IMR-90 (cell line): ENCODE measurements at regions not wholly inside any gene's neighbourhood (a gene's known extent, or its start where the extent isn't known, plus 50 kb on each side); places are given as distances from the start of the nearest gene placed in this dataset.

Experiments
- ATAC-seq: fragments of 200-7000 bp; cut with Tn5 transposase; 2 replicates; pipeline ENCODE4 v1.9.1; 2020; ENCODE audit warnings: low read depth, mild to moderate bottlenecking, moderate library complexity
- BruUV-seq: library from RNA; stranded (reverse); fragments of 400-500 nt; replicated peaks from 2 replicates; lab custom pipeline; 2021; lab: Mats Ljungman, UMichigan
- CTCF ChIA-PET: fragments of 300-600 bp; formaldehyde crosslinking; extraction: SDS; loops from one replicate; lab custom pipeline; 2021; ENCODE audit warnings: antibody characterized with exemption; lab: Yijun Ruan, JAX
- POLR2A ChIA-PET: fragments of 300-600 bp; sonication (Branson Sonifier 250); formaldehyde crosslinking; loops from one replicate; lab custom pipeline; 2022; ENCODE audit warnings: antibody characterized with exemption; ENCODE audit not compliant: unreplicated experiment; lab: Charles Lee
- DNase-seq: peaks from one replicate; pipeline ENCODE4 v3.0.0; 2013
- H2AFZ ChIP-seq: replicated peaks from 2 replicates; pipeline ENCODE3; 2013; ENCODE audit warnings: low read length, mild to moderate bottlenecking; ENCODE audit not compliant: poor library complexity
- H2AK5ac ChIP-seq: 2 replicates; pipeline ENCODE4 v1.6.1; 2013; ENCODE audit warnings: low read depth, low read length, inconsistent platforms
- H2AK9ac ChIP-seq: replicated peaks from 2 replicates; pipeline ENCODE3; 2013; ENCODE audit warnings: mild to moderate bottlenecking, low read depth, low read length, moderate library complexity; ENCODE audit not compliant: poor library complexity
- H2BK120ac ChIP-seq: 2 replicates; pipeline ENCODE4 v1.6.1; 2013; ENCODE audit warnings: low read depth, low read length, inconsistent platforms
- H2BK15ac ChIP-seq: 3 replicates; pipeline ENCODE4 v1.6.1; 2013; ENCODE audit warnings: low read depth, low read length, inconsistent platforms
- H2BK20ac ChIP-seq: 2 replicates; pipeline ENCODE4 v1.6.1; 2013; ENCODE audit warnings: low read depth, mild to moderate bottlenecking, inconsistent platforms, low read length, moderate library complexity
- H2BK5ac ChIP-seq: 2 replicates; pipeline ENCODE4 v1.6.1; 2013; ENCODE audit warnings: mild to moderate bottlenecking, low read depth, low read length, inconsistent platforms; ENCODE audit not compliant: poor library complexity, severe bottlenecking
- H3K14ac ChIP-seq: replicated peaks from 2 replicates; pipeline ENCODE4 v1.6.1; 2013; ENCODE audit warnings: low read depth, low read length, inconsistent platforms
- H3K18ac ChIP-seq: 2 replicates; pipeline ENCODE4 v1.6.1; 2013; ENCODE audit warnings: low read depth, low read length, control low read depth
- H3K23ac ChIP-seq: 2 replicates; pipeline ENCODE4 v1.6.1; 2013; ENCODE audit warnings: low read depth, low read length, inconsistent platforms
- H3K27ac ChIP-seq: 2 replicates; pipeline ENCODE4 v1.5.1; 2013; ENCODE audit warnings: mild to moderate bottlenecking, control low read depth, low read length; ENCODE audit not compliant: insufficient read depth
- H3K27me3 ChIP-seq: 2 replicates; pipeline ENCODE4 v1.6.1; 2013; ENCODE audit warnings: low read length; ENCODE audit not compliant: control insufficient read depth, insufficient read depth
- H3K36me3 ChIP-seq: 2 replicates; pipeline ENCODE4 v1.6.1; 2013; ENCODE audit warnings: low read length, mixed read lengths; ENCODE audit not compliant: control insufficient read depth, insufficient read depth
- H3K4ac ChIP-seq: 2 replicates; pipeline ENCODE4 v1.6.1; 2013; ENCODE audit warnings: low read depth, low read length, inconsistent platforms
- H3K4me1 ChIP-seq: 2 replicates; pipeline ENCODE4 v1.6.1; 2013; ENCODE audit warnings: low read length, mixed read lengths; ENCODE audit not compliant: control insufficient read depth, insufficient read depth
- H3K4me2 ChIP-seq: 2 replicates; pipeline ENCODE4 v1.6.1; 2013; ENCODE audit warnings: low read depth, mild to moderate bottlenecking, control low read depth, low read length, moderate library complexity
- H3K4me3 ChIP-seq: 2 replicates; pipeline ENCODE4 v1.5.1; 2013; ENCODE audit warnings: low read depth, mild to moderate bottlenecking, control low read depth, low read length, moderate library complexity; ENCODE audit not compliant: insufficient read depth
- H3K56ac ChIP-seq: 2 replicates; pipeline ENCODE4 v1.6.1; 2013; ENCODE audit warnings: low read length, inconsistent platforms; ENCODE audit not compliant: insufficient read depth; ENCODE audit errors: extremely low read depth
- H3K79me1 ChIP-seq, 2 experiments: 2 replicates each; pipeline ENCODE4 v1.6.1; 2013; ENCODE audit warnings: low read length in 2 of 2, inconsistent platforms in 1 of 2, low read depth in 1 of 2
- H3K9ac ChIP-seq: 2 replicates; pipeline ENCODE4 v1.6.1; 2013; ENCODE audit warnings: low read depth, low read length, control low read depth
- H3K9me1 ChIP-seq: 2 replicates; pipeline ENCODE4 v1.6.1; 2013; ENCODE audit warnings: low read length, inconsistent platforms; ENCODE audit not compliant: insufficient read depth
- H3K9me3 ChIP-seq: 2 replicates; pipeline ENCODE4 v1.6.1; 2013; ENCODE audit warnings: low read length; ENCODE audit not compliant: control insufficient read depth, insufficient read depth
- H4K20me1 ChIP-seq: 2 replicates; pipeline ENCODE4 v1.6.1; 2013; ENCODE audit warnings: low read length, inconsistent platforms; ENCODE audit not compliant: insufficient read depth
- H4K5ac ChIP-seq: 2 replicates; pipeline ENCODE4 v1.6.1; 2013; ENCODE audit warnings: mild to moderate bottlenecking, low read depth, low read length, control low read depth
- H4K8ac ChIP-seq, 2 experiments: 2 replicates each; pipeline ENCODE4 v1.6.1; 2013; ENCODE audit warnings: low read depth in 2 of 2, low read length in 2 of 2, control low read depth in 1 of 2, inconsistent platforms in 1 of 2
- H4K91ac ChIP-seq: 2 replicates; pipeline ENCODE4 v1.6.1; 2013; ENCODE audit warnings: low read depth, low read length, inconsistent platforms; ENCODE audit not compliant: insufficient read depth
- BHLHE40 ChIP-seq: fragments of 150-350 bp; IDR thresholded peaks from 2 replicates; pipeline ENCODE4 v1.6.1; 2016; ENCODE audit warnings: mild to moderate bottlenecking, low read depth, low read length
- CEBPB ChIP-seq: IDR thresholded peaks from 2 replicates; pipeline ENCODE4 v1.6.1; 2012; ENCODE audit warnings: low read depth, low read length, improper control_type of control experiment
- CHD1 ChIP-seq: IDR thresholded peaks from 2 replicates; pipeline ENCODE4 v1.6.1; 2012; ENCODE audit warnings: low read depth, low read length, improper control_type of control experiment
- FOS ChIP-seq: fragments of 150-350 bp; IDR thresholded peaks from 2 replicates; pipeline ENCODE4 v1.6.1; 2016; ENCODE audit warnings: low read depth, low read length
- MAFK ChIP-seq: IDR thresholded peaks from 2 replicates; pipeline ENCODE4 v1.6.1; 2012; ENCODE audit warnings: low read depth, low read length, improper control_type of control experiment
- MAZ ChIP-seq: IDR thresholded peaks from 2 replicates; pipeline ENCODE4 v1.6.1; 2012; ENCODE audit warnings: low read depth, mild to moderate bottlenecking, low read length, improper control_type of control experiment, moderate library complexity, borderline replicate concordance
- MXI1 ChIP-seq: IDR thresholded peaks from 2 replicates; pipeline ENCODE4 v1.6.1; 2012; ENCODE audit warnings: low read depth, mild to moderate bottlenecking, low read length, moderate library complexity, borderline replicate concordance
- NFE2L2 ChIP-seq: fragments of 150-350 bp; IDR thresholded peaks from 2 replicates; pipeline ENCODE4 v1.6.1; 2016; ENCODE audit warnings: low read depth, mild to moderate bottlenecking, low read length
- POLR2A ChIP-seq: IDR thresholded peaks from 2 replicates; pipeline ENCODE4 v1.6.1; 2012; ENCODE audit warnings: mild to moderate bottlenecking, low read depth, low read length
- RAD21 ChIP-seq: IDR thresholded peaks from 2 replicates; pipeline ENCODE4 v1.6.1; 2012; ENCODE audit warnings: low read length, improper control_type of control experiment
- RCOR1 ChIP-seq: IDR thresholded peaks from 2 replicates; pipeline ENCODE4 v1.6.1; 2012; ENCODE audit warnings: mild to moderate bottlenecking, low read length, improper control_type of control experiment; ENCODE audit not compliant: insufficient replicate concordance
- RFX5 ChIP-seq: IDR thresholded peaks from 2 replicates; pipeline ENCODE4 v1.8.0; 2012; ENCODE audit warnings: low read depth, mild to moderate bottlenecking, low read length, moderate library complexity
- WGBS, 2 experiments: methylation state at CpG; one replicate each; pipeline versions ENCODE4 v1.1.5 to v1.1.7; 2013; ENCODE audit warnings: missing lambda C conversion rate in 2 of 2; ENCODE audit not compliant: insufficient read length in 1 of 2; ENCODE audit errors: extremely low coverage in 2 of 2; 5-methylcytosine and 5-hydroxymethylcytosine counted together
- dilution Hi-C: fragments of 300-500 bp; cut with HindIII; formaldehyde crosslinking; loops from one replicate; pipeline ENCODE4 v1.14.3; 2018; ENCODE audit warnings: low sequenced_read_pairs; ENCODE audit not compliant: unreplicated experiment
- in situ Hi-C: fragments of 300-500 bp; cut with MboI; formaldehyde crosslinking; loops from 3 replicates; pipeline ENCODE4 v1.14.3; 2019; ENCODE audit warnings: low sequenced_read_pairs, inconsistent platforms, mixed read lengths
- intact Hi-C: fragments of 100-400 bp; cut with micrococcal nuclease; formaldehyde crosslinking; loops from 2 replicates; pipeline ENCODE4 v1.10.0; 2022
- TF ChIP-seq, protein P1 (sequence below): fragments of 150-350 bp; IDR thresholded peaks from 2 replicates; pipeline ENCODE4 v1.6.1; 2017; ENCODE audit warnings: mild to moderate bottlenecking, antibody characterized with exemption, low read length, low read depth
- TF ChIP-seq, protein P2 (sequence below): fragments of 150-350 bp; IDR thresholded peaks from 2 replicates; pipeline ENCODE4 v1.6.1; 2016; ENCODE audit warnings: low read depth, mild to moderate bottlenecking, low read length, moderate library complexity, borderline replicate concordance
- TF ChIP-seq, protein P3 (sequence below): conservative IDR thresholded peaks from 2 replicates; pipeline ENCODE4 v1.5.1; 2012; ENCODE audit warnings: mild to moderate bottlenecking, low read depth, low read length, improper control_type of control experiment

DNA sequence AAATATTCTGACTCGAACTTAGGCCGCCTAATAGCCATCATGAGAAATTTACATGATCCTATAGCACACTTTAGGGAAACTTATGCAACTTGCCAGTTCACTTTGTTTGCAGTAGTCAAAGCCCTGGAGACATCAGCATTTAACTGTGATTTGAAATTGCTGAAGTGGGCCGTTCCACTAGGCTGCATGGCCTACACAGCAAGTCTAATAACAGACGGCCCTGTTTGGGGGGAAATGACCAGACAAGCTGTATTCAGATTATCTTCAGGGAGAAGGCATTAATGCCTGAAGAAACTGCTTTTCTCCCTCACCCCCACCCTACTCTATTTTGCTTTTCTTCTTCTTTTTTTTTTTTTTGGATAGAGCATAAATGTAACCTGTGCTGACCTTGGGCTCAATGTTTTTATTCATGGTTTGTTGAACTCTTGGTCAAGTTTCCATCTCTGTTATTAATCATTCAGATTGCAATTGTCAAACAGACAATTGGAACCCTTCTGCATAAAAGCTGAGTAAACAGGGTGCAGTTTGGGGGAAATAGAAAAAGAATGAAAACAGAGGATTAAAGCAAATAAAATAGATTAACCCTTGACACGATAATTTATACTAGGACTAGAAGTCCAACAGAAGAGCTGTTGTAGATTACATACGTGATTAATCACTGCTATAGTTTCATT, 1928.2 kb upstream of the WWC1 start:
- no peak overlapping the region for H4K8ac ChIP-seq
- no peak overlapping the region for H2AFZ ChIP-seq
- no peaks in the 10 kb centered on the region for H3K4me1 ChIP-seq
- dilution Hi-C loops (no loop called here), in situ Hi-C loops (no loop called here), intact Hi-C loops (no loop called here)
- H3K4me3 ChIP-seq = no peak overlapping the region
- ChIA-PET POLR2A (no interaction called here), CTCF (no interaction called here)
- H3K9me1 ChIP-seq = no peaks in the 10 kb centered on the region
- H3K27ac ChIP-seq = no peak overlapping the region
- H3K14ac ChIP-seq = no peak overlapping the region
- no peak overlapping the region for H3K9ac ChIP-seq
- DNase-seq (no peak), ATAC-seq (no peak)
- WGBS, 2 experiments = no CpG with 5 or more reads among the region's 6 CpGs
- H2AK9ac ChIP-seq = no peak overlapping the region
- no peak overlapping the region for H4K91ac ChIP-seq
- H2BK120ac ChIP-seq = no peak overlapping the region
- H3K9me3 ChIP-seq = peaks cover 19% of the 10 kb centered on the region
- no peak overlapping the region for H2BK15ac ChIP-seq
- no TSS peak for BruUV-seq
- H4K20me1 ChIP-seq = no peaks in the 10 kb centered on the region
- no peaks in the 10 kb centered on the region for H3K27me3 ChIP-seq
- no peak overlapping the region for H3K4ac ChIP-seq
- no peak overlapping the region for H3K56ac ChIP-seq
- H3K36me3 ChIP-seq = no peaks in the 10 kb centered on the region
- no peak overlapping the region for H4K5ac ChIP-seq
- H2BK20ac ChIP-seq = no peak overlapping the region
- H2BK5ac ChIP-seq = no peak overlapping the region
- no peak overlapping the region for H3K4me2 ChIP-seq
- H3K79me1 ChIP-seq = no peaks in the 10 kb centered on the region
- H3K23ac ChIP-seq = no peak overlapping the region
- H2AK5ac ChIP-seq = no peak overlapping the region
- TF ChIP-seq RFX5 (no peak), CEBPB (no peak), NFE2L2 (no peak), CHD1 (no peak), POLR2A (no peak), RCOR1 (no peak), RAD21 (no peak), BHLHE40 (no peak), MAZ (no peak), MXI1 (no peak), FOS (no peak), MAFK (no peak)
- TF ChIP-seq, protein P1, sequence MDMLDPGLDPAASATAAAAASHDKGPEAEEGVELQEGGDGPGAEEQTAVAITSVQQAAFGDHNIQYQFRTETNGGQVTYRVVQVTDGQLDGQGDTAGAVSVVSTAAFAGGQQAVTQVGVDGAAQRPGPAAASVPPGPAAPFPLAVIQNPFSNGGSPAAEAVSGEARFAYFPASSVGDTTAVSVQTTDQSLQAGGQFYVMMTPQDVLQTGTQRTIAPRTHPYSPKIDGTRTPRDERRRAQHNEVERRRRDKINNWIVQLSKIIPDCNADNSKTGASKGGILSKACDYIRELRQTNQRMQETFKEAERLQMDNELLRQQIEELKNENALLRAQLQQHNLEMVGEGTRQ = no peak
- TF ChIP-seq, protein P2, sequence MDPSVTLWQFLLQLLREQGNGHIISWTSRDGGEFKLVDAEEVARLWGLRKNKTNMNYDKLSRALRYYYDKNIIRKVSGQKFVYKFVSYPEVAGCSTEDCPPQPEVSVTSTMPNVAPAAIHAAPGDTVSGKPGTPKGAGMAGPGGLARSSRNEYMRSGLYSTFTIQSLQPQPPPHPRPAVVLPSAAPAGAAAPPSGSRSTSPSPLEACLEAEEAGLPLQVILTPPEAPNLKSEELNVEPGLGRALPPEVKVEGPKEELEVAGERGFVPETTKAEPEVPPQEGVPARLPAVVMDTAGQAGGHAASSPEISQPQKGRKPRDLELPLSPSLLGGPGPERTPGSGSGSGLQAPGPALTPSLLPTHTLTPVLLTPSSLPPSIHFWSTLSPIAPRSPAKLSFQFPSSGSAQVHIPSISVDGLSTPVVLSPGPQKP = no peak
- TF ChIP-seq, protein P3, sequence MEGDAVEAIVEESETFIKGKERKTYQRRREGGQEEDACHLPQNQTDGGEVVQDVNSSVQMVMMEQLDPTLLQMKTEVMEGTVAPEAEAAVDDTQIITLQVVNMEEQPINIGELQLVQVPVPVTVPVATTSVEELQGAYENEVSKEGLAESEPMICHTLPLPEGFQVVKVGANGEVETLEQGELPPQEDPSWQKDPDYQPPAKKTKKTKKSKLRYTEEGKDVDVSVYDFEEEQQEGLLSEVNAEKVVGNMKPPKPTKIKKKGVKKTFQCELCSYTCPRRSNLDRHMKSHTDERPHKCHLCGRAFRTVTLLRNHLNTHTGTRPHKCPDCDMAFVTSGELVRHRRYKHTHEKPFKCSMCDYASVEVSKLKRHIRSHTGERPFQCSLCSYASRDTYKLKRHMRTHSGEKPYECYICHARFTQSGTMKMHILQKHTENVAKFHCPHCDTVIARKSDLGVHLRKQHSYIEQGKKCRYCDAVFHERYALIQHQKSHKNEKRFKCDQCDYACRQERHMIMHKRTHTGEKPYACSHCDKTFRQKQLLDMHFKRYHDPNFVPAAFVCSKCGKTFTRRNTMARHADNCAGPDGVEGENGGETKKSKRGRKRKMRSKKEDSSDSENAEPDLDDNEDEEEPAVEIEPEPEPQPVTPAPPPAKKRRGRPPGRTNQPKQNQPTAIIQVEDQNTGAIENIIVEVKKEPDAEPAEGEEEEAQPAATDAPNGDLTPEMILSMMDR = no peak
- H3K18ac ChIP-seq = no peak overlapping the region
